Breast epithelium (tissue), 3 donors: ENCODE measurements at regions not wholly inside any gene's neighbourhood (a gene's known extent, or its start where the extent isn't known, plus 50 kb on each side); places are given as distances from the start of the nearest gene placed in this dataset.
"Not testable (repeated sequence)": the region's sequence is repeated elsewhere in the genome, so short reads cannot be mapped to it uniquely, and the experiment has no call there.

Source experiments
- POLR2A ChIP-seq: fragments of 450-650 bp; IDR thresholded peaks from one replicate; pipeline ENCODE4 v1.6.1; 2016; ENCODE audit warnings: antibody characterized with exemption, mild to moderate bottlenecking, moderate library complexity
- TF ChIP-seq, protein P1 (sequence below), 3 donors: fragments of 450-650 bp; IDR thresholded peaks; one replicate each; pipeline ENCODE4 v1.5.1; 2016 to 2017; ENCODE audit warnings: antibody characterized with exemption in 3 of 3, mild to moderate bottlenecking in 3 of 3, moderate library complexity in 3 of 3

DNA sequence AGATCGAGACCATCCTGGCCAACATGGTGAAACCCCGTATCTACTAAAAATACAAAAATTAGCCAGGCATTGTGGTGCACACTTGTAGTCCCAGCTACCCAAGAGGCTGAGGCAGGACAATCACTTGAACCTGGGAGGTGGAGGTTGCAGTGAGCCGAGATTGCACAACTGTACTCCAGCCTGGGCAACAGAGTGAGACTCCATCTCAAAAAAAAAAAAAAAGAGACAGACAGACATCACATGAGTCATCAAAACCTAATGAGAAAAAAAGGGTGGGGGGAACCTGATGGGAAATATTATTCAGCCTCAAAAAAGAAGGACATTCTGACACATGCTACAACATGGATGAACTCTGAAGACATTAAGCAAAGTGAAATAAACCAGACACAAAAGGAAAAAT lies 67.4 kb downstream of the ARL6IP4 start:
- TF ChIP-seq, protein P1, sequence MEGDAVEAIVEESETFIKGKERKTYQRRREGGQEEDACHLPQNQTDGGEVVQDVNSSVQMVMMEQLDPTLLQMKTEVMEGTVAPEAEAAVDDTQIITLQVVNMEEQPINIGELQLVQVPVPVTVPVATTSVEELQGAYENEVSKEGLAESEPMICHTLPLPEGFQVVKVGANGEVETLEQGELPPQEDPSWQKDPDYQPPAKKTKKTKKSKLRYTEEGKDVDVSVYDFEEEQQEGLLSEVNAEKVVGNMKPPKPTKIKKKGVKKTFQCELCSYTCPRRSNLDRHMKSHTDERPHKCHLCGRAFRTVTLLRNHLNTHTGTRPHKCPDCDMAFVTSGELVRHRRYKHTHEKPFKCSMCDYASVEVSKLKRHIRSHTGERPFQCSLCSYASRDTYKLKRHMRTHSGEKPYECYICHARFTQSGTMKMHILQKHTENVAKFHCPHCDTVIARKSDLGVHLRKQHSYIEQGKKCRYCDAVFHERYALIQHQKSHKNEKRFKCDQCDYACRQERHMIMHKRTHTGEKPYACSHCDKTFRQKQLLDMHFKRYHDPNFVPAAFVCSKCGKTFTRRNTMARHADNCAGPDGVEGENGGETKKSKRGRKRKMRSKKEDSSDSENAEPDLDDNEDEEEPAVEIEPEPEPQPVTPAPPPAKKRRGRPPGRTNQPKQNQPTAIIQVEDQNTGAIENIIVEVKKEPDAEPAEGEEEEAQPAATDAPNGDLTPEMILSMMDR (IDR thresholded peaks at IDR 0.05) = not testable (repeated sequence)
- TF ChIP-seq POLR2A = not testable (repeated sequence)
